CD14-positive monocyte (primary cell): ENCODE measurements at regions not wholly inside any gene's neighbourhood (a gene's known extent, or its start where the extent isn't known, plus 50 kb on each side); places are given as distances from the start of the nearest gene placed in this dataset.

Experiments
- DNase-seq, 3 donors: peaks; one replicate each; pipeline ENCODE4 v3.0.0-alpha.2; 2011 to 2022
- H2AFZ ChIP-seq: 2 replicates; pipeline ENCODE4 v1.6.0; 2012; ENCODE audit warnings: mild to moderate bottlenecking, low read depth, low read length, inconsistent platforms; ENCODE audit not compliant: insufficient read depth, poor library complexity, severe bottlenecking
- H3K27ac ChIP-seq, 2 donors: 1 replicate in 1 of 2; 2 replicates in 1 of 2; pipeline ENCODE4 v1.5.1; 2012 to 2013; ENCODE audit warnings: low read length in 2 of 2, control low read depth in 1 of 2, inconsistent platforms in 1 of 2, low read depth in 1 of 2, mild to moderate bottlenecking in 1 of 2
- H3K27me3 ChIP-seq, 2 donors: one replicate each; pipeline versions ENCODE4 v1.6.0 to v1.6.1; 2011 to 2013; ENCODE audit warnings: low read length in 2 of 2; ENCODE audit not compliant: control insufficient read depth in 2 of 2, insufficient read depth in 2 of 2
- H3K36me3 ChIP-seq, 2 donors: replicated peaks in 1 of 2; 1 replicate in 1 of 2; 2 replicates in 1 of 2; pipeline versions ENCODE4 v1.5.1 to v1.6.1; 2012 to 2013; ENCODE audit warnings: low read length in 2 of 2, control low read depth in 1 of 2, inconsistent platforms in 1 of 2, mild to moderate bottlenecking in 1 of 2; ENCODE audit not compliant: insufficient read depth in 2 of 2, control insufficient read depth in 1 of 2
- H3K4me1 ChIP-seq, 2 donors: 1 replicate in 1 of 2; 2 replicates in 1 of 2; pipeline versions ENCODE4 v1.5.1 to v1.6.1; 2012 to 2013; ENCODE audit warnings: low read length in 2 of 2, control low read depth in 1 of 2, inconsistent platforms in 1 of 2, mild to moderate bottlenecking in 1 of 2, moderate library complexity in 1 of 2; ENCODE audit not compliant: insufficient read depth in 2 of 2, control insufficient read depth in 1 of 2
- H3K4me2 ChIP-seq: replicated peaks from 2 replicates; pipeline ENCODE3; 2012; ENCODE audit warnings: low read length, moderate library complexity, mild to moderate bottlenecking; ENCODE audit not compliant: poor library complexity, severe bottlenecking; ENCODE audit errors: extremely low read depth
- H3K4me3 ChIP-seq, 3 experiments: fragments of 200-600 bp in 1 of 3; sonication (generic) in 1 of 3; replicated peaks in 1 of 3; 1 replicate in 2 of 3; 2 replicates in 1 of 3; pipeline ENCODE4 v1.5.1; 2011 to 2013; ENCODE audit warnings: low read length in 3 of 3, mild to moderate bottlenecking in 3 of 3, control low read depth in 2 of 3, low read depth in 2 of 3, inconsistent platforms in 1 of 3, moderate library complexity in 1 of 3
- H3K79me2 ChIP-seq: 2 replicates; pipeline ENCODE4 v1.6.0; 2012; ENCODE audit warnings: mild to moderate bottlenecking, control low read depth, inconsistent platforms, low read length, moderate library complexity; ENCODE audit not compliant: insufficient read depth
- H3K9ac ChIP-seq: 2 replicates; pipeline ENCODE4 v1.6.0; 2017; ENCODE audit warnings: low read length, mild to moderate bottlenecking; ENCODE audit not compliant: insufficient read depth, poor library complexity, severe bottlenecking
- H3K9me3 ChIP-seq, 2 donors: replicated peaks in 1 of 2; 1 replicate in 1 of 2; 2 replicates in 1 of 2; pipeline versions ENCODE4 v1.5.1 to v1.6.1; 2012 to 2013; ENCODE audit warnings: low read length in 2 of 2, control low read depth in 1 of 2; ENCODE audit not compliant: control insufficient read depth in 1 of 2, insufficient read depth in 1 of 2
- H4K20me1 ChIP-seq: 2 replicates; pipeline ENCODE4 v1.6.0; 2012; ENCODE audit warnings: mild to moderate bottlenecking, low read length, control low read depth, moderate library complexity; ENCODE audit not compliant: insufficient read depth
- H3K27ac Mint-ChIP-seq, 7 donors: one replicate each; pipeline ENCODE4 v1.8.0; 2020; ENCODE audit warnings: mild to moderate bottlenecking in 7 of 7, mixed read lengths in 7 of 7, moderate library complexity in 6 of 7, inconsistent platforms in 2 of 7
- H3K27me3 Mint-ChIP-seq, 3 donors: one replicate each; pipeline ENCODE4 v1.8.0; 2021 to 2022; ENCODE audit warnings: low read depth in 3 of 3, mild to moderate bottlenecking in 3 of 3, mixed read lengths in 3 of 3, moderate library complexity in 3 of 3, inconsistent platforms in 1 of 3
- H3K36me3 Mint-ChIP-seq, 2 donors: one replicate each; pipeline ENCODE4 v1.8.0; 2020; ENCODE audit warnings: mixed read lengths in 2 of 2, inconsistent platforms in 1 of 2, mild to moderate bottlenecking in 1 of 2
- H3K4me1 Mint-ChIP-seq: one replicate; pipeline ENCODE4 v1.8.0; 2020; ENCODE audit warnings: mild to moderate bottlenecking, mixed read lengths
- H3K4me3 Mint-ChIP-seq, 2 donors: one replicate each; pipeline ENCODE4 v1.8.0; 2020; ENCODE audit warnings: mild to moderate bottlenecking in 2 of 2, mixed read lengths in 2 of 2, moderate library complexity in 1 of 2
- H3K9me3 Mint-ChIP-seq, 7 donors: one replicate each; pipeline ENCODE4 v1.8.0; 2020 to 2022; ENCODE audit warnings: mixed read lengths in 7 of 7, mild to moderate bottlenecking in 6 of 7, moderate library complexity in 6 of 7, inconsistent platforms in 2 of 7
- WGBS: methylation state at CpG from one replicate; pipeline ENCODE4 v1.1.5; 2013; ENCODE audit warnings: missing lambda C conversion rate; ENCODE audit not compliant: insufficient coverage; 5-methylcytosine and 5-hydroxymethylcytosine counted together
- intact Hi-C, 2 donors: fragments of 100-400 bp; cut with micrococcal nuclease; formaldehyde crosslinking; loops; one replicate each; pipeline versions ENCODE4 v1.15.0 to v1.15.1; 2023
- TF ChIP-seq, protein P1 (sequence below): fragments of 200-600 bp; IDR thresholded peaks from one replicate; pipeline ENCODE4 v1.8.0; 2022; ENCODE audit warnings: antibody characterized with exemption, mild to moderate bottlenecking

DNA sequence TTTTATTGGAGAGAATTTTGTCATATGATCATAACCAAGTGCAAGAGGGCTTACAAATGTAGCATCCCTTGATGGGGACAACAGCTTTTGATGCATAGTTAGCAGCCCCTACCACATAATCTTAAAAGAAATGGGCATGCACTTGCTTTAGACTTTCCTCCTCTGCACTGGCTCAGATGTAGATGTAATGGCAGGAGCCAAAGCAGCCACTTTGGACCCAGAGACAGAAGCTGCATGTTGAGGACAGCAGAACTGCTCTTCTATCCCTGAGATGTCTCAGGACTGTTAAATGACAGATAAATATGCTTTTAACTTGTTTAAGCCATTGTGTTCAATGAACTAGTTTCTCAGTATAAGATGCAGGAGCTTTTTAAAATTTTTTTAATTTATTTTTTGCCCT is 450.7 kb downstream of the TYW1 start:
- TF ChIP-seq, protein P1, sequence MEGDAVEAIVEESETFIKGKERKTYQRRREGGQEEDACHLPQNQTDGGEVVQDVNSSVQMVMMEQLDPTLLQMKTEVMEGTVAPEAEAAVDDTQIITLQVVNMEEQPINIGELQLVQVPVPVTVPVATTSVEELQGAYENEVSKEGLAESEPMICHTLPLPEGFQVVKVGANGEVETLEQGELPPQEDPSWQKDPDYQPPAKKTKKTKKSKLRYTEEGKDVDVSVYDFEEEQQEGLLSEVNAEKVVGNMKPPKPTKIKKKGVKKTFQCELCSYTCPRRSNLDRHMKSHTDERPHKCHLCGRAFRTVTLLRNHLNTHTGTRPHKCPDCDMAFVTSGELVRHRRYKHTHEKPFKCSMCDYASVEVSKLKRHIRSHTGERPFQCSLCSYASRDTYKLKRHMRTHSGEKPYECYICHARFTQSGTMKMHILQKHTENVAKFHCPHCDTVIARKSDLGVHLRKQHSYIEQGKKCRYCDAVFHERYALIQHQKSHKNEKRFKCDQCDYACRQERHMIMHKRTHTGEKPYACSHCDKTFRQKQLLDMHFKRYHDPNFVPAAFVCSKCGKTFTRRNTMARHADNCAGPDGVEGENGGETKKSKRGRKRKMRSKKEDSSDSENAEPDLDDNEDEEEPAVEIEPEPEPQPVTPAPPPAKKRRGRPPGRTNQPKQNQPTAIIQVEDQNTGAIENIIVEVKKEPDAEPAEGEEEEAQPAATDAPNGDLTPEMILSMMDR, result no peak
- H3K27ac ChIP-seq, result no peak overlapping the region
- no peak overlapping the region for H2AFZ ChIP-seq
- intact Hi-C loops, result no loop called here
- H3K4me1 Mint-ChIP-seq, result no peaks in the 10 kb centered on the region
- no peak overlapping the region for H3K4me3 ChIP-seq
- H3K9me3 ChIP-seq, result peaks cover 0 to 13% of the 10 kb centered on the region in 2 donors
- no peaks in the 10 kb centered on the region for H3K36me3 ChIP-seq
- H3K36me3 Mint-ChIP-seq, result no peaks in the 10 kb centered on the region
- H3K27ac Mint-ChIP-seq, result peak overlapping the region in 1 of 7 donors; percentile 13
- no peak overlapping the region for H3K4me3 Mint-ChIP-seq
- H3K9me3 Mint-ChIP-seq, result peaks cover 2 to 22% (median 13%) of the 10 kb centered on the region in 7 donors
- no peaks in the 10 kb centered on the region for H3K4me1 ChIP-seq
- no peak overlapping the region for H3K9ac ChIP-seq
- H3K27me3 Mint-ChIP-seq, result peaks cover 0 to 3% (median 0%) of the 10 kb centered on the region in 3 donors
- H4K20me1 ChIP-seq, result no peaks in the 10 kb centered on the region
- no peaks in the 10 kb centered on the region for H3K79me2 ChIP-seq
- no peak for DNase-seq
- no peaks in the 10 kb centered on the region for H3K27me3 ChIP-seq
- H3K4me2 ChIP-seq, result no peak overlapping the region

DNA sequence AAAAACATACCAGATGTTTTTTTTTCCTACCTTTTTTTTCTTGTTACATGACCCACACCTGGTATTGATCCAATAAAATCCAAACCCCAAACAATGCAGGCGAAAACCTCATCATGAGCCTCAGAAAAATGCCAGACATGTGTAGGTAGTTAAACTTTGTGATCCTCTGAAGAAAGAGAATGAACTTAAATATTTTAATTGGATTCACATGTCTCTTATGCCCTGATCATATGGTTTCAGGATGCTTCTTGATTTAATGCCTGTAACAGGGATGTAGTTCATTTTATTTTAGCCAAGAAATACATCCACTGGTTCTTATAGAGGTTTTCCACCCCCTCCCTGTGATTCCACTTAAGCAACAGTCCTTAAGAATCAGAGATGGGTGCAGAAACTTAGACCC is 451.6 kb downstream of the TYW1 start:
- Histone ChIP-seq H3K4me2 (no peak overlapping the region), H3K27ac (no peak overlapping the region), H3K9ac (no peak overlapping the region), H3K27me3 (no peaks in the 10 kb centered on the region), H3K36me3 (no peaks in the 10 kb centered on the region), H4K20me1 (no peaks in the 10 kb centered on the region), H3K9me3 (peaks cover 0 to 13% of the 10 kb centered on the region in 2 donors), H3K79me2 (no peaks in the 10 kb centered on the region), H3K4me1 (no peaks in the 10 kb centered on the region), H3K4me3 (no peak overlapping the region), H2AFZ (no peak overlapping the region)
- Mint-ChIP-seq H3K4me1 (no peaks in the 10 kb centered on the region), H3K36me3 (no peaks in the 10 kb centered on the region), H3K4me3 (no peak overlapping the region), H3K27ac (no peak overlapping the region), H3K27me3 (peaks cover 0 to 3% (median 0%) of the 10 kb centered on the region in 3 donors), H3K9me3 (peaks cover 3 to 22% (median 13%) of the 10 kb centered on the region in 7 donors)
- no CpG with 5 or more reads among the region's 1 CpG for WGBS
- intact Hi-C loops, result no loop called here
- TF ChIP-seq, protein P1, result no peak
- DNase-seq, result no peak
